ENCODE measurements at regions not wholly inside any gene's neighbourhood (a gene's known extent, or its start where the extent isn't known, plus 50 kb on each side); places are given as distances from the start of the nearest gene placed in this dataset.

- TF ChIP-seq CTCF (IDR thresholded peaks at IDR 0.05 in 2 of 3, conservative IDR thresholded peaks at IDR 0.05 in 1 of 3; ENCODE audit: control insufficient read depth in 2 of 3, extremely low read depth in 1 of 3, insufficient read depth in 1 of 3, low read depth in 3 of 3, low read length in 3 of 3): no peak
- TF ChIP-seq TCF7 (IDR thresholded peaks at IDR 0.05; ENCODE audit: borderline replicate concordance): no peak
- TF ChIP-seq EZH2 (IDR thresholded peaks at IDR 0.05; ENCODE audit: borderline replicate concordance, control insufficient read depth, low read depth, low read length): no peak
- TF ChIP-seq BHLHE40 (IDR thresholded peaks at IDR 0.05; ENCODE audit: borderline replicate concordance in 1 of 2, low read depth in 2 of 2, low read length in 1 of 2): no peak
Measured at GRCh38 chr5:87945286-87945650, 323.4 kb downstream of the TMEM161B start.

Measured in GM12878 (cell line).